GM18907 (cell line): ENCODE measurements at regions not wholly inside any gene's neighbourhood (a gene's known extent, or its start where the extent isn't known, plus 50 kb on each side); places are given as distances from the start of the nearest gene placed in this dataset.
"Not testable (repeated sequence)": the region's sequence is repeated elsewhere in the genome, so short reads cannot be mapped to it uniquely, and the experiment has no call there.

Experiments
- ATAC-seq: cut with Tn5 transposase; IDR thresholded peaks from one replicate; pipeline ENCODE4 v1.9.1; 2021; ENCODE audit warnings: mild to moderate bottlenecking, moderate library complexity; ENCODE audit not compliant: unreplicated experiment

DNA sequence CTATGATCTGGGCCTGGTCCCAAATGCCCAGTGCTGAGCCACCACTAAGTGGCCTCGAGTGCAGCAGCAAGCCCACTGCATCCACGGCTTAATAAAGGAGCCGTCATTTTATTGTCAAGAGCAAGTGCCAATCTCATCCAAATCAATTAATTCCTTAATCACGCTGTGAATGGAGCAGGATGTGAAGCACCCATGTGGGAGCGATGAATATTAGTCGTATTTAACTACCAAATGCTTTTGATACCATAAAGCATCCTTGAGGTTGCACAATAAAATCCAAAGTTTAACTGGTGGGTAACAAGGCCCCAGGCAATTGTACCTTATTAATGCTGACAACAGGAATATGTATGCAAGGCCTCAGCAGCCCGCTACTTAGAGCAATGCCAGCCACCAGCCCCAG is 226.0 kb upstream of the C16orf82 start:
- ATAC-seq, result no peak

DNA sequence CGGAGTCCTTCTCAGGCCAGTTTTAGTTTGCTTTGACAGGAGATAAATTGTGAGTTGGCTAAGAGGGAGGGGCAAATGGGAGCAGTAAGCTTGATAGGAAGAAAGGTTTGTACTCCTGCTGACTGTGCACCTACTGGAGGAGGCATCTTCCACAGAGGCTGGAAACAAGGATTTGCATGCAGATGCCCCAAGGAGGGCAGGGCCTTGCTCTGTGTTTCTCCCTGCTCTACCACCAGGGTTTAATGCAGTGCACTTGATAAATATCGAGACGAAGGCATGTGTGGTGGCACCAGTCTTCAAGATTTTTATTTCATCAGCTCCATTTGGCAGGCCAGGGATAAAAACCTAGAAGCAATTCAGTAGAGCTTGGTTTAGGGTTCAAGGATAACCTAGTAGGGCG is 210.5 kb upstream of the C16orf82 start:
- no peak for ATAC-seq

DNA sequence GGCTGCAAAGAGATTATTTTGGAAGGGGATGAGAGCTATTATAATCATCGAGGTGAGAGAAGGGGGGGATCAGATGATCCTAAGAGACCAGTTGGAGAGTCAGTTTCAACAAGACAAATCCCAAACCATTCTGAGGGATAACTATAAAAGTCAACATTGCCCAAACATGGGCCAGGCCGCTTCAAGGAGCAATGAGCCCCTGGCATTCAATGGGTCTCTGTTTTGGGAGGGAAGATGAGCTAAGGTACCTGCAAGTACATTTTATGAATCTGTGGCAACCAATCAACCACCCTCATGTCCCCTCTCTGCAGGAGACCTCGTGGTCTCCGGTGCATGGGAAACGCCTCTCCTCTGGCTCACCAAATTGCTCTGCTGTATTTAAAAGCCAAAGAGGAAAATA is 209.9 kb upstream of the C16orf82 start:
- ATAC-seq, result no peak

DNA sequence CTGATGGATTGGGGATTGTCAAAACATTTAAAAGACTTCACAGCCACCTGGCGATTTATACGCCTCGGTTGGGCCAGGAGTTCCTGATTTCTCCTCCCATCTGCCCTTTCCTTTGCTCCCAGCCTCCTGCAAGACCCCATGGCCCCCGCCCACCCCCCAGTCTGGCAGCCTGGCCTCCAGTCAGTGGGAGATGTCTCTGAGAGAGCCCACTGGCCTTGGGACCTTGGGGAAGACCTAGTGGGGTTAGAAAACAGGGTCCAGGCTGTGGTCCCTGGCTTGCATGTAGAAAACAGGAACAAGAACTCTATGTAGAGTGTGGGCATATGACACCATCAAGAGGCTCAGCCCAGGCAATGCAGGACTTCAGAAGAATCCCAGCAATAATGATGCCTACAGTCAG is 209.4 kb upstream of the C16orf82 start:
- ATAC-seq, result no peak

DNA sequence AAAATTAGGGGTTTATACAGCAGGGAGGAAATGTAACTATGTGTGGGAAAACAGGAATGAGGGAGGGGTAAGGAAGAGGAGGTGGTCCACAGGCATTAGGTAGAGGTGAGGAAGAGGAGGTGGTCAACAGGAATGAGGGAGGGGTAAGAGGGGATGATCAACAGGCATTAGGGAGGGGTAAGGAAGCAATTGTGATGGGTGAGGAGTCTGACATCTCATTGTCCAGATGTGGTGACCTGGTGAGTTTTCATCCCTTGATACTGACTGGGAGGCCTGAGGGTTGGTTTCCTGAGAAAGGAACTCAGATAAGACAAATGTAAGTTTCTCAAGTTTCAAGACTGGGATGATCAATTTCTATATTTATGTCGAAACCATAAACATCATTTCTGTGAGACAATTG is 206.2 kb upstream of the C16orf82 start:
- ATAC-seq, result no peak

DNA sequence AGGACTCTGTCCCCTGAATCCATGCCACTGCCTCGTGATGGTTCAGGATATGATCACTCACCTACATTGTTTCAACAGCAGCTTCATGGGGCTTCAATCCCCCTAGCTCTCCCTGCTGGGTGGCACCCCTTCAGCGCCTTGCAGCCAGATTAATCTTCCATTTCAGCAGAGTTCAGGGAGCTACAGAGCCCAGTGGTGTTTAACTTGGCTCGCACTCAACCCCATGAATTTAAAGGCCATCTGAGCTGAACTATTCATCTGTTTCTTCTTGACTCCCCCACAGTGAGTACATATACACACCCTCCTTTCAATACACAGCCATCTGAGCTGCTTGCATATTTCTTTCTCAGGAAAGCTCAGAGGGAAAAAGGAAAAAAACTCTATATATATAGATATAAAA is 202.8 kb upstream of the C16orf82 start:
- no peak for ATAC-seq

DNA sequence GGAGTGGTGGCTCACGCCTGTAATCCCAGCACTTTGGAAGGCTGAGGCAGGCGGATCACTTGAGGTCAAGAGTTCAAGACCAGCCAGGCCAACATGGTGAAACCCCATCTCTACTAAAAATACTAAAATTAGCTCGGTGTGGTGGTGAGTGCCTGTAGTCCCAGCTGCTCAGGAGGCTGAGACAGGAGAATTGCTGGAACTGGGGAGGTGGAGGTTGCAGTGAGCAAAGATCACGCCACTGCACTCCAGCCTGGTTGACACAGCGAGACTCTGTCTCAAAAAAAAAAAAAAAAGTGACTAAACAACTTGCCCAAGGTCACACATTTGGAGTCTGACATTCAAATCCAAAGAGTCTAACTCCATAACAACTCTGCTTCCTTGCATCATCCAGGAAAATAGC is 192.4 kb upstream of the C16orf82 start:
- not testable (repeated sequence) for ATAC-seq

DNA sequence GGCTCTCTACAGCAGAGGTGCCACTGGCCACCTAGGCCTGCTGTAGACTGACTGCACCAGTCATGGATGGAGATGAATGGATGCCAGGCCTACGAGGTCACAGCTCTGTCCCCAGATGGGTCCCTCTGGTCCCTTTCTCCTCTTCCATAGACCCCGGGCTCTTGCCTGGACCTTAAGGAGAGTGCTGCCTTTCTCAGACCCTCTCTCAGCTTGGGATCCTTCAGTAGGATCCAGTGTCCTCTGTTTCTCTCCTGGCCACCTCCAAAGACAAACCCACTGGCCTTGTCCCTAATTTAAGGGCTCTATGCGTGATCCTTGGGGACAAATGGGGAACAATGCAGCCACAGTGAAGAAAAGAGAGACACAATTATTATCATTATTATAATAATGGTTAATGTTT is 189.3 kb upstream of the C16orf82 start:
- ATAC-seq, result no peak

DNA sequence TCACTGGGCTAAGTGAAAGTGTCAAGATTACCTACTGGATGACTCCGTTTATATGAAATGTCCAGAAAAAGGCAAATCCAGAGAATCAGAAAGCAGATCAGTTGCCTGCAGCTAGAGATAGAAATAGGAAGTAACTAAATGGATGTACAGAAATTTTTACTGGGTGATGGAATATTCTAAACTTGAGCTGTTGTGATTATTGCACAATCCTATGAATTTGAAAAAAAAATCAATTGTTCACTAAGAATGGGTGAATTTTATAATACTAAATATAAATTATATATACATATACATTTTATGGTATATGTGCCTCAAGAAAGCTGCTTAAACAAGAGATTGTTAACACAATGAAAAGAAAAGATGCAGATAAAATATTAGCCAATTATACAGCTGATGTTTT is 181.1 kb upstream of the C16orf82 start:
- no peak for ATAC-seq

DNA sequence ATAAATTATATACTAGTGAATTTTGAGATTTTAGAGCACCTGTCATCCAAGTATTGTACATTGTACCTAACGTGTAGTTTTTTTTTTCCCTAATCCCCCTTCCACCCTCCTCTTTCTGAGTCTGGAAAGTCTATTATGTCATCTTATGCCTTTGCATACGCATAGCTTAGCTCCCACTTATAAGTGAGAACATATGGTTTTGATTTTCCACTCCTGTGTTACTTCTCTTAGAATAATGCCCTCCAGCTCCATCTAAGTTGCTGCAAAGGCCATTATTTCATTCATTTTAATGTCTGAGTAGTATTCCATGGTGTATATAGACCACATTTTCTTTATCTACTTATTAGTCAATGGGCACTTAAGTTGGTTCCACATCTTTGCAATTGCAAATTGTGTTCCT is 177.0 kb upstream of the C16orf82 start:
- no peak for ATAC-seq

DNA sequence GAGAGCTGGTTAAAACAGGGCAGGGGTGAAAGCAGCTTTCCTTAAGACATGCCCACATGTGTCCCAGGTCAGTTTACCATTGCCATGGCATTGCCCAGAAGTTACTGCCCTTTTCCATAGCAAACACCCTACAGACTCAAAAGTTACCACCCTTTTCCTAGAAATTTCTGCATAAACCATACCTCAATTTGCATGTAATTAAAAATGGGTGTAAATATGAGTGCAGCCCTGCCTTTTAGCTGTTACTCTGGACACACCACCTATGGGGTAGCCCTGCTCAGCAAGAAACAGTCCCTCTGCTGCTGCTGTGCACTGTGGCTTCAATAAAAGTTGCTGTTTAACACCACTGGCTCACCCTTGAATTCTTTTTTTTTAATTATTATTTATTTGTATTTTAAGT is 168.5 kb upstream of the C16orf82 start:
- ATAC-seq, result no peak

DNA sequence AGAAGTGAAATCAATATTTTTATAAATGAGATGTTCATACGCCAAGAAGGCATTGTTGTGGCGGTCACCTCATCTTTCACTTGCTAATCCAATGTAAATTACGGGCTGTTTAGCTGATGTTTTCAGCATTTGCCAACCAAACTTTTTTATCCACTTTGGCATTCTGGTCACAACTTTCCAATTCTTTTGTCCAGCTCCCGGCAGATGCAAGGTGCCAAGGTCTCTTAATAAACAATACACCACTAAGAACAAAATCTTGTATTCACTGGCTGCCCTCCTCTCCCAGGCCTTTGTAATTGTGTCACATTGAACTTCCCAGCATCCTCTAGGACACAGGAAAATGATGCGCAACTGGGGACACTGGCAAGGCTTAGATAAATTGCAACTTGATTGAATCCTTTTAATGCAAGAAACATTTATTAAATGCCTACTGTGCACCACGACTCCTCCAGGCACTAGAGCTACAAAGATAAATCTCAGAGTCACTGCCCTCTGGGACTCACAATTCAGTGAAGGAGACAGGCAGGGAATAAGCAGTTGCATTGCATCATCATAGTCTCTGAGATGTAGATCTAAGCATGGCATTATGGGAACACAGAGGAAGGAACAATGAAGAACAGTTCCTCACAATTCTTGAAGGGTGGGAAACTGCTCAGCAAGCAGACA is 165.4 kb upstream of the C16orf82 start:
- no peak for ATAC-seq

DNA sequence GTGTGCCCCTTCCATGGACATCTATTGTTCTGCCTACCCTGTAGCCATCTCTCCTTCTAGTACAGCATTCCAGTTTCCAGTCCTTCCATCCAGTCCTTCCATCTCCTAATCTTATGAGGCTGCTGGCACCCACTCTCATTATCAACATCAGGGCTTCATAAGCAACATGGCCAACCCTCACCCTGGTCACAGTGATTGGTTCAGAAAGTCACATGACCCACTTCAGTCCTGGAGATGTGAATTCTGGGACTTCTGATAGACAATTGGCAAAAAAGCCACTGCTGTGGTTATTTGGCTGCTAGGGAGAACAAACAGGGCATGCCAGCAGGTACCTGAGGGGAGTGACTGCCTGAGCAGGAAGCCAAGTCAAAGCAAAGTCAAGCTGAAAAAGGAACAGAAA is 164.7 kb upstream of the C16orf82 start:
- no peak for ATAC-seq

DNA sequence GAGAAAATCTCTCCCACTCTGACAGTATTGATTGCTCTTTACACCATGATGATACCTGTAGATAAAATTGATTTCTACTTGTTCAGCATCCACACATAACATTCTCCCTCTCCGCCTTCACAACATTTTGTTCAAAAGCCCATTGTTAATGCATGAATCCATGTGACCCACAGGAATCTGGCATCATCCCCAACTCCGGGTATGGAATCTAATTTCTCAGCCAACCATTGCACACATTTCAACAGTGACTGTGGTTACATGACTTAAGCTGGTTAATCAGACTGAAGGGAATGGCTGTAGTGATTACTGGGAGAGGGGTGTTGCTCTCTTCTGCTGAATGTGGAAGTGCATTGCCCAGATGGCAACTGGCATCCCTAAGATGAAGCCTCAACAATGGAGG is 161.4 kb upstream of the C16orf82 start:
- ATAC-seq, result no peak

DNA sequence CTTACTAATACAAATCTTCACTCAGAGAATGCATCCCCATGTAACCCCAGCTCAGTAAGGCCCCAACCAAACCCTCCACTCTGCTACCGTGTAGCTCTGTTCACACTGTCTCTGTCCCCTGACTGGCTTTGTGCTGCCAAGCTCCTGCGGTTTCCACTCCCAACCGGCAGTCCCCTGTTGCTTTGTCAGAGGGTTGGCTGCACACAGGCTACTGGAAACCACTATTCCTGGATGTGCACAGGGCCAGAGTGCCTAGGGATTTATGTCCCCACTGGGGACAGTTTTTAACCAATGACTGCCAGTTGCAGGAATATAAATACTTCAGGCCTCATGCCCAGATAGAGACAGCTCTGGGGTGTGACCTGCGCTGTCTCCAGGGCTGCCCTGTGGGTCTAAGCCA is 157.1 kb upstream of the C16orf82 start:
- no peak for ATAC-seq

DNA sequence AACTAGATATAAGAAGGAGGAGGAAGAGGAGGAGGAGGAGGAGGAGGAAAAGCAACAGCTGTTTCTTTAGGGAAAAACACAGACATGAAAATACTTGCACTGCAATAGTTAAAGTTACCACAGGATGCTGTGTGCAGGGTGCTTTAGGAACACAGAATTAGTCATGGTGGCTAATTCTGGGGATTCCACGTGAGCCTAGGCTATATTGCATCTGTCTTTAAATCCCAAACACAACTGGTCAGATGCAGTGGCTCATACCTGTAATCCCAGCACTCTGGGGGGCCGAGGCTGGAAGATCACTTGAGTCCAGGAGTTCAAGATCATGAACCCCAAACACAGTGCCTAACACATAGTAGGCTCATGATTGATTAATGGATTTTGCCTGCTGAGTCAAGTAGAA is 155.3 kb upstream of the C16orf82 start:
- no peak for ATAC-seq

DNA sequence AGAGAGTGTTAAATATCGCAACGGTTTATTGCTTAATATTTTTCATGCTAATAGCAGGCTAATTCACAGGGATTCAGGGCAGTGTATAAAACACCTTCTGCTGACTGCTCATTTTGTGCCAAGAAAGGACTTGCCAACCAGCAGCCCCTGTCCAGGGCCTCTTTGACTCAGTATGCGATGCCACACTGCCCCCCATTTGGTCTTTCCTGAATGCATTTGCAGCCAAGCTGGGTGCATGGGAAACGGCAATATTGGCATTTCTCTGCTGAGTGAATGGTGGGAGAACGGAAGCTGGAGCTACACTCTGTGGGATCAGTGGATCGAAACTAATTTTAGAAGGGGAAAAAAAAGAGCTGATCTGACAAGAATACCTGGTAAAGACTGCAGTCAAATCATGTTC is 152.9 kb upstream of the C16orf82 start:
- no peak for ATAC-seq

DNA sequence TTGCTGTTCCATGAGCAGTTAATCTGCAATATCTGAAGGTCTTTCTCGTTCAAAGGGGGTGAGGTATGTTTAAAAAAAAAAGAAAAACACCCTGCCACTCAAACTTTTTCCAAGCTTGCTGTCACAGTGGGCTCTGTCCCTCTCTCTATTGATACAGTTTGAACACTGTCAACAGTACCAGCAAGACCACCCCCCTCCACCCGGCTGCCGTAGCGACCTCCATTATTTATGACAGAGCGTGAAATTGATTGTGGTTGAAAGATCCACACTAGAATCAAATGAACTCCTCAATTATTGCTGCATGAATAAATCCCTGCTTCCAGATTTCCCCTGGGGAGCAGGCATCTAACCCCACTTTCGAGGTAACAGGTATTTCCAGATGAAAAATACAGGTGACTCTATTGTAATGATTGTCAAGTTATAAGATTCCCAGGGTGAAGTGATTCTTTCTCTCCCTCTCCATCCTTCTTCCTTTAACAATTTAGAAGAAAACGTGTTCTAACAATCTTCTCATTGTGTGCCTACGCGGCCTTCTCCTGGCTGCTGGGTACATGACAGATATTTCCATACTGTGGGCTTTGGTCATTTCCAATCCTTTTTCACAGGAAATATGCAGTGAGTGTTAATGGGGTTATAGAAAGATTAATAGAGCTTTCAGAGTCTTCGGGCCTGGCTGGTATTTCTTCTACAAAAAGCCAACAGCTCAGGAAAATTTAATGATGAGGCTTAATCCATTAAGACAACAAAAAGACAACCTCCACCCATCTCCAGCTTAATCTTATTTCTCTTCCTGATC is 135.7 kb upstream of the C16orf82 start:
- no peak for ATAC-seq

DNA sequence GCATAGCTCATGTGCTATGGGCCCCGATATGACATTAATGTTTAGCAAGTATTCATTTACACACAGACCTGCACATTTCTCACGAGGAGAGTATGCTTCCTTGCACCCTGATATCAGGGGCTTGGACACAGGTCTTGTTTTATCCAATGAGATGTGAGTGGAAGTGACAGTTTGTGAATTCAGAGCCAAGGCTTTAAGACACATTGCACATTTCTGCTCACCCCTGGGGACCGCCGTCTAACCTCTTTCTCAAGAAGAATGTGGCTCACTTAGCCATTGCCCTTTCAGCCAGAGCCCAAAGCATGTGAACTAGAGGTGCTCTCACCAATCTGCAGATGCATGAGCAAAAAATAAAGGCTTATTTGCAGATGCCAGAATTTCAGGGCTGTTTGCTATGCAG is 116.1 kb upstream of the C16orf82 start:
- no peak for ATAC-seq

DNA sequence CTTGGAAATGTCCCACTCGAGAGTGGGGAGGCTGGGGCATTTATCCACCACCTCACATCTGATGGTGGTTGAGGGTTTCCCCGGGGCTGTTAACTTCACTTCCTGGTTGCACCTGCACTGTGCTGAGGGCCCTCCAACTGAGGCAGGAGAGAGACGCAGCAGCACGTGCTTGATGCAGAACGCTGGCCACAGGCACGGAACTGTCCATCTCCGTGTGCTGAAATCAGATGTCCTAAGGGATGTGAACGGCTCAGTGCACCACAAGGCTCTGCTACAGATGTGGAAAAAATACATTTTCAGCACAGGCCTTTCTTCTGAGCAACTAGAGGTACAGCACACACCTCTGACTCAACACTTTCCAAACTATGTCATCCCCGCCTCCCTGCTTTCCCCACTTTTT is 114.8 kb upstream of the C16orf82 start:
- no peak for ATAC-seq

DNA sequence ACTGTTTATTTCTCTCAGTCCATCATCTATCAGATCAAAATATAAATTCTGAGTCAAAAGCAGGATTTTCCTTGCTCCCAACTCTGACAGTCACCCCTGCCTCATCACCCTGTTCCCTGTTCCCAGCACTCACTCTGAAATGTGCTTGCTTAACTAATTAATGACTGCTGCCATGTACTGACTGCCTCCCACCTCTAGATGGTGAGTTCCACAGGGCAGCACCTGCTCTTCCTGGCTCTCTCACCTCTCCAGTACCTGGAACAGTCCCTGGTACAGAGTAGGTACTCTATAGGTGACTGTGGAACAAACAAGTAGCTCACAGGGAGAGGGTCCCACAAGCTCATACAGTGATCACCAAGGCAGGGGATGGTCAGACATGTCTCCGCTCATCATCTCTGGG is 114.3 kb upstream of the C16orf82 start:
- ATAC-seq, result no peak

DNA sequence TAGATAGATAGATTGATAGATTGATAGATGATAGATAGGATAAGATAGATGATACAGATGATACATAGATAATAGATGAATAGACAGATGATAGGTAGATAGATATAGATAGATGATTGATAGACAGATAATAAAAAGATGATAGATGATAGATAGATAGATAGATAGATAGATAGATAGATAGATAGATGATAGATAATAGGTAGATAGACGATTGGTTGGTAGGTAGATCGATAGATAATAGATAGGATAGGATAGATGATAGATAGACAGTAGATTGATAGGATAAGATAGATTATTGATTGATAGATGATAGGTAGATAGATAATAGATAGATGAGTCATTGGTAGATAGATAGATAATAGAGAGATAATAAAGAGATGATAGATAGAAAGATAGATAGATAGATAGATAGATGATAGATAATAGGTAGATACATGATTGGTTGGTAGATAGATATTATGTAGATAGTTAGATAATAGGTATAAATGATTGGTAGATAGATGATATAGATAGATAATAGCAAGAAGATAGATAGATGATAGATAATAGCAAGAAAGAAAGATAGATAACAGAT is 109.4 kb upstream of the C16orf82 start:
- ATAC-seq, result no peak
